ENCODE measurements at regions not wholly inside any gene's neighbourhood (a gene's known extent, or its start where the extent isn't known, plus 50 kb on each side); places are given as distances from the start of the nearest gene placed in this dataset.

GRCh38 chr10:129179972-129180678 is 286.9 kb upstream of the MGMT start:
- Histone ChIP-seq H3K9me3 (ENCODE audit: control insufficient read depth, insufficient read depth, low read length) (peaks cover 24% of the 10 kb centered on the region), H3K27ac (ENCODE audit: low read depth, low read length) (no peak overlapping the region), H3K27me3 (ENCODE audit: control insufficient read depth, insufficient read depth, low read length) (no peaks in the 10 kb centered on the region), H3K4me3 (ENCODE audit: low read depth, low read length) (no peak overlapping the region)
- CTCF ChIA-PET: no interaction called here
- no peak for TF ChIP-seq CTCF (IDR thresholded peaks at IDR 0.05; ENCODE audit: low read depth, low read length)
- POLR2A ChIA-PET: no interaction called here
- no peak for DNase-seq (ENCODE audit: low read depth, low spot score)

GRCh38 chr10:129184196-129184595 is 282.8 kb upstream of the MGMT start:
- Histone ChIP-seq H3K27ac (ENCODE audit: low read depth, low read length) (no peak overlapping the region), H3K27me3 (ENCODE audit: control insufficient read depth, insufficient read depth, low read length) (no peaks in the 10 kb centered on the region), H3K9me3 (ENCODE audit: control insufficient read depth, insufficient read depth, low read length) (peaks cover 10% of the 10 kb centered on the region), H3K4me3 (ENCODE audit: low read depth, low read length) (no peak overlapping the region)
- no peak for TF ChIP-seq CTCF (IDR thresholded peaks at IDR 0.05; ENCODE audit: low read depth, low read length)
- ChIA-PET POLR2A (no interaction called here), CTCF (interaction anchor here (0.6 kb wide), 1 partner anchor 145 kb away, joined by 6 read pairs; no protein-coding TSS in a partner anchor)
- no peak for DNase-seq (ENCODE audit: low read depth, low spot score)

- ChIA-PET CTCF (no interaction called here), POLR2A (no interaction called here)
- Histone ChIP-seq H3K27ac (ENCODE audit: low read depth, low read length) (no peak overlapping the region), H3K27me3 (ENCODE audit: control insufficient read depth, insufficient read depth, low read length) (no peaks in the 10 kb centered on the region), H3K4me3 (ENCODE audit: low read depth, low read length) (no peak overlapping the region), H3K9me3 (ENCODE audit: control insufficient read depth, insufficient read depth, low read length) (peaks cover 14% of the 10 kb centered on the region)
- TF ChIP-seq CTCF (IDR thresholded peaks at IDR 0.05; ENCODE audit: low read depth, low read length): no peak
- no peak for DNase-seq (ENCODE audit: low read depth, low spot score)
Measured at GRCh38 chr10:129187331-129187730, 279.7 kb upstream of the MGMT start.

GRCh38 chr10:129191797-129192196 is 275.2 kb upstream of the MGMT start:
- ChIA-PET POLR2A (no interaction called here), CTCF (no interaction called here)
- TF ChIP-seq CTCF (IDR thresholded peaks at IDR 0.05; ENCODE audit: low read depth, low read length): no peak
- peaks cover 24% of the 10 kb centered on the region for H3K9me3 ChIP-seq (ENCODE audit: control insufficient read depth, insufficient read depth, low read length)
- H3K4me3 ChIP-seq (ENCODE audit: low read depth, low read length): no peak overlapping the region
- no peak overlapping the region for H3K27ac ChIP-seq (ENCODE audit: low read depth, low read length)
- H3K27me3 ChIP-seq (ENCODE audit: control insufficient read depth, insufficient read depth, low read length): no peaks in the 10 kb centered on the region
- DNase-seq (ENCODE audit: low read depth, low spot score): no peak

GRCh38 chr10:129192344-129193128 is 274.5 kb upstream of the MGMT start:
- POLR2A ChIA-PET: no interaction called here
- Histone ChIP-seq H3K4me3 (ENCODE audit: low read depth, low read length) (no peak overlapping the region), H3K9me3 (ENCODE audit: control insufficient read depth, insufficient read depth, low read length) (peaks cover 27% of the 10 kb centered on the region), H3K27me3 (ENCODE audit: control insufficient read depth, insufficient read depth, low read length) (no peaks in the 10 kb centered on the region), H3K27ac (ENCODE audit: low read depth, low read length) (no peak overlapping the region)
- CTCF ChIA-PET: no interaction called here
- DNase-seq (ENCODE audit: low read depth, low spot score): no peak
- TF ChIP-seq CTCF (IDR thresholded peaks at IDR 0.05; ENCODE audit: low read depth, low read length): no peak
